ENCODE measurements at regions not wholly inside any gene's neighbourhood (a gene's known extent, or its start where the extent isn't known, plus 50 kb on each side); places are given as distances from the start of the nearest gene placed in this dataset.

DNA sequence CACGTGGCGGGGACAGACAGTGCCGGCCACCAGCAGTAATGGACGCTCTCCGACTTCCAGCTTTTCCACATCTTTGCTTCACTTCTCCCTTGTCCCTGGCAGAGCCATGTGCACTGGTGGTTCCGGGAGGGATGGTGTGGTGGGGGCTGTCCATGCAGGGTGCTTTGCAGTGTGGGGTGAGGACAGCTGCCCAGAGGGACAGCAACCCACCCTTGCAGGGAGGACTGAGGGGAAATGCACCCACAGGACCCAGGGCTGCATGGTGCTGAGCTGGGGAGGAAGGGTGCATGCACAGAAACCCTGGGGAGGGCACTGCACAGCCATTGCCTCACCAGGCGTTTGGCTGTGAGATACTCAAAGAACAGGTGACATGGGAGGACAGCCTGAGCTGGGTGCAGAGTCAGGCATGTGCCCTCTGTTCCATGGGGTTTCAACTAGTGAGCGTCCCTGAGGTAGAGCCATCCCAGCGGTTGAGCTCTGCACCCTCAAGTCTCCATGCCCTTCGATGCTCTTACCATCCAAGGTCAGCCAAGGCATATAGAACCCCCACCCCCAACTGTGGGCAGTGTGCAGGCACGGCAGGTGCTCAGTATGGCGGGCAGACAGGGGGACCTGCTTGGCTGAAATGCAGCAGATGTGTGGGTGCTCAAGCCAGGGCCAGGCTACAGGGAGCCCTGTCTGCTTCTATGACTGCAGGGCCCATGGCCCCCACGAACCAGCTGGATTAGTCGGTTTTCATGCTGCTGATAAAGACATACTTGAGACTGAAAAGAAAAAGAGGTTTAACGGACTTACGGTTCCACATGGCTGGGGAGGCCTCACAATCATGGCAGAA is 239.7 kb downstream of the TTLL2 start:
- TF ChIP-seq EZH2phosphoT487 (IDR thresholded peaks at IDR 0.05; ENCODE audit: borderline replicate concordance, low read length): no peak
- TF ChIP-seq EZH2 (IDR thresholded peaks at IDR 0.05; ENCODE audit: low read length, unreplicated experiment): no peak
- TF ChIP-seq, protein P1, sequence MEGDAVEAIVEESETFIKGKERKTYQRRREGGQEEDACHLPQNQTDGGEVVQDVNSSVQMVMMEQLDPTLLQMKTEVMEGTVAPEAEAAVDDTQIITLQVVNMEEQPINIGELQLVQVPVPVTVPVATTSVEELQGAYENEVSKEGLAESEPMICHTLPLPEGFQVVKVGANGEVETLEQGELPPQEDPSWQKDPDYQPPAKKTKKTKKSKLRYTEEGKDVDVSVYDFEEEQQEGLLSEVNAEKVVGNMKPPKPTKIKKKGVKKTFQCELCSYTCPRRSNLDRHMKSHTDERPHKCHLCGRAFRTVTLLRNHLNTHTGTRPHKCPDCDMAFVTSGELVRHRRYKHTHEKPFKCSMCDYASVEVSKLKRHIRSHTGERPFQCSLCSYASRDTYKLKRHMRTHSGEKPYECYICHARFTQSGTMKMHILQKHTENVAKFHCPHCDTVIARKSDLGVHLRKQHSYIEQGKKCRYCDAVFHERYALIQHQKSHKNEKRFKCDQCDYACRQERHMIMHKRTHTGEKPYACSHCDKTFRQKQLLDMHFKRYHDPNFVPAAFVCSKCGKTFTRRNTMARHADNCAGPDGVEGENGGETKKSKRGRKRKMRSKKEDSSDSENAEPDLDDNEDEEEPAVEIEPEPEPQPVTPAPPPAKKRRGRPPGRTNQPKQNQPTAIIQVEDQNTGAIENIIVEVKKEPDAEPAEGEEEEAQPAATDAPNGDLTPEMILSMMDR (conservative IDR thresholded peaks at IDR 0.05; ENCODE audit: low read depth, low read length): no peak
- DNase-seq (no peak), ATAC-seq (no peak)
- Histone ChIP-seq H3K4me2 (ENCODE audit: low read length) (no peak overlapping the region), H3K9ac (ENCODE audit: low read length) (no peak overlapping the region), H4K20me1 (ENCODE audit: low read length) (no peaks in the 10 kb centered on the region), H3F3A (ENCODE audit: low read length, unreplicated experiment) (no peaks in the 10 kb centered on the region), H3K4me1 (ENCODE audit: insufficient read depth, low read length) (no peaks in the 10 kb centered on the region), H3K79me2 (ENCODE audit: low read length) (no peaks in the 10 kb centered on the region), H3K4me3 (ENCODE audit: low read length) (no peak overlapping the region), H3K9me3 (ENCODE audit: low read length) (no peaks in the 10 kb centered on the region), H3K27me3 (ENCODE audit: low read length) (no peaks in the 10 kb centered on the region), H2AFZ (ENCODE audit: low read length) (no peak overlapping the region), H3K9me2 (replicated peaks; ENCODE audit: low read length) (no peaks in the 10 kb centered on the region), H3K36me3 (ENCODE audit: low read depth, low read length) (no peaks in the 10 kb centered on the region), H3K27ac (ENCODE audit: low read length) (no peak overlapping the region)
- BruUV-seq (replicated peaks): no TSS peak
- ChIA-PET CTCF (no interaction called here), POLR2A (ENCODE audit: unreplicated experiment) (no interaction called here)
- intact Hi-C loops (cut with micrococcal nuclease): no loop called here

DNA sequence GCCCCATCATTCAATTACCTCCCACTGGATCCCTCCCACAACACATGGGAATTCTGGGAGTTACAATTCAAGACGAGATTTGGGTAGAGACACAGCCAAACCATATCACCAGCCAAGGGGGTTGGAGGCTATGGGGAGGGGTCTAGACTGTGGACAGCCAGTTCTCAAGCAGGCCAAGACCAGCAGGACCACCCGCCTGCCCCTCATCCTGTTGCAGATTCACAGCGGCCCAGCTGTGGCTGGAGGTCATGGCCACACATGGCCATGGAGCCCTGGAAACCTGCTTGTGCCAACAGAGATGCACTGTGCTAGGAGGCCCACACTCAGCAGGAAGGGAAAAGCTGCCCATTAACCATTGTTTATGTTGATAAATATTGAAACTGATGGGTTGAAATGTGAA is 240.5 kb downstream of the TTLL2 start:
- H3K79me2 ChIP-seq (ENCODE audit: low read length): no peaks in the 10 kb centered on the region
- TF ChIP-seq EZH2phosphoT487 (IDR thresholded peaks at IDR 0.05; ENCODE audit: borderline replicate concordance, low read length) (no peak), EZH2 (IDR thresholded peaks at IDR 0.05; ENCODE audit: low read length, unreplicated experiment) (no peak)
- TF ChIP-seq, protein P1 (conservative IDR thresholded peaks at IDR 0.05; ENCODE audit: low read depth, low read length): no peak
- ChIA-PET POLR2A (ENCODE audit: unreplicated experiment) (no interaction called here), CTCF (no interaction called here)
- H3K4me3 ChIP-seq (ENCODE audit: low read length): no peak overlapping the region
- H3K9me3 ChIP-seq (ENCODE audit: low read length): no peaks in the 10 kb centered on the region
- no peaks in the 10 kb centered on the region for H3K9me2 ChIP-seq (replicated peaks; ENCODE audit: low read length)
- intact Hi-C loops (cut with micrococcal nuclease): no loop called here
- no peak for ATAC-seq
- H4K20me1 ChIP-seq (ENCODE audit: low read length): no peaks in the 10 kb centered on the region
- no peak overlapping the region for H3K4me2 ChIP-seq (ENCODE audit: low read length)
- H3K36me3 ChIP-seq (ENCODE audit: low read depth, low read length): no peaks in the 10 kb centered on the region
- no peak for DNase-seq
- no peak overlapping the region for H3K27ac ChIP-seq (ENCODE audit: low read length)
- no peaks in the 10 kb centered on the region for H3K27me3 ChIP-seq (ENCODE audit: low read length)
- no peaks in the 10 kb centered on the region for H3F3A ChIP-seq (ENCODE audit: low read length, unreplicated experiment)
- no TSS peak for BruUV-seq (replicated peaks)
- H2AFZ ChIP-seq (ENCODE audit: low read length): no peak overlapping the region
- H3K4me1 ChIP-seq (ENCODE audit: insufficient read depth, low read length): no peaks in the 10 kb centered on the region
- no peak overlapping the region for H3K9ac ChIP-seq (ENCODE audit: low read length)

GRCh38 chr6:167565884-167566599 is 241.2 kb downstream of the TTLL2 start:
- Histone ChIP-seq H3K4me3 (ENCODE audit: low read length) (no peak overlapping the region), H4K20me1 (ENCODE audit: low read length) (no peaks in the 10 kb centered on the region), H3K36me3 (ENCODE audit: low read depth, low read length) (no peaks in the 10 kb centered on the region), H3K79me2 (ENCODE audit: low read length) (no peaks in the 10 kb centered on the region), H2AFZ (ENCODE audit: low read length) (no peak overlapping the region), H3K4me1 (ENCODE audit: insufficient read depth, low read length) (no peaks in the 10 kb centered on the region), H3K27ac (ENCODE audit: low read length) (no peak overlapping the region), H3K9ac (ENCODE audit: low read length) (no peak overlapping the region), H3F3A (ENCODE audit: low read length, unreplicated experiment) (no peaks in the 10 kb centered on the region), H3K9me3 (ENCODE audit: low read length) (no peaks in the 10 kb centered on the region), H3K9me2 (replicated peaks; ENCODE audit: low read length) (no peaks in the 10 kb centered on the region), H3K4me2 (ENCODE audit: low read length) (no peak overlapping the region), H3K27me3 (ENCODE audit: low read length) (no peaks in the 10 kb centered on the region)
- DNase-seq (no peak), ATAC-seq (no peak)
- CTCF ChIA-PET: no interaction called here
- BruUV-seq (replicated peaks): no TSS peak
- TF ChIP-seq, protein P1 (conservative IDR thresholded peaks at IDR 0.05; ENCODE audit: low read depth, low read length): no peak
- no peak for TF ChIP-seq EZH2phosphoT487 (IDR thresholded peaks at IDR 0.05; ENCODE audit: borderline replicate concordance, low read length)
- no peak for TF ChIP-seq EZH2 (IDR thresholded peaks at IDR 0.05; ENCODE audit: low read length, unreplicated experiment)
- POLR2A ChIA-PET (ENCODE audit: unreplicated experiment): no interaction called here
- intact Hi-C loops (cut with micrococcal nuclease): no loop called here
